Stomach (tissue), 4 donors: ENCODE measurements at regions not wholly inside any gene's neighbourhood (a gene's known extent, or its start where the extent isn't known, plus 50 kb on each side); places are given as distances from the start of the nearest gene placed in this dataset.

Experiments
- EP300 ChIP-seq: sonication (generic); formaldehyde crosslinking; IDR thresholded peaks from one replicate; pipeline ENCODE4 v1.6.1; 2017; ENCODE audit warnings: antibody characterized with exemption
- POLR2A ChIP-seq, 4 donors: fragments of 450-650 bp; IDR thresholded peaks; one replicate each; pipeline ENCODE4 v1.6.1; 2016; ENCODE audit warnings: antibody characterized with exemption in 4 of 4, control low read depth in 2 of 4, mild to moderate bottlenecking in 1 of 4, moderate library complexity in 1 of 4
- POLR2AphosphoS5 ChIP-seq, 3 donors: sonication (generic); formaldehyde crosslinking; IDR thresholded peaks; one replicate each; pipeline ENCODE4 v1.6.1; 2016; ENCODE audit warnings: antibody characterized with exemption in 3 of 3
- TF ChIP-seq, protein P1 (sequence below), 7 experiments: fragments of 450-650 bp in 4 of 7; fragments of 200-600 bp in 3 of 7; sonication (generic) in 3 of 7; IDR thresholded peaks; one replicate each; pipeline ENCODE4 v1.5.1; 2016 to 2019; ENCODE audit warnings: antibody characterized with exemption in 7 of 7, control low read depth in 2 of 7, mild to moderate bottlenecking in 1 of 7

DNA sequence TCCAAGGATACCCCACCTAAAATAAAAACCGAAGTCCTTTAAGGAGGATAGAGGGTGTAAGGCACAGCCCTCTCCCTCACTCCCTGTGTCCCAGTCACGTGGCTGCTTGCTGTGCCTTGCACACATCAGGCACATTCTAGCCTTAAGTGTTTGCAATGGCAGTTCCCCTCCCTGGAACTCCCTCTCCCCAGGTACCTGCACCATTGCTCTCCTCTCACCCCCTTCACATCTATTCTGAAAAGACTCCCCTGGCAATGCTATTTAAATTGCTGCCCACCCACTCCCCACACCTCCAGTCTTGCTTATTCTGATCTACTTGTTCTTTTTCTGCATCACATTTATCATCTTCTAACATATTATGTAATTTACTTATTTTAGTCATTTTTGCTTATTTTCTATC lies 91.6 kb upstream of the LNX1 start:
- TF ChIP-seq POLR2A (IDR thresholded peaks at IDR 0.05) (no peak), POLR2AphosphoS5 (IDR thresholded peaks at IDR 0.05) (no peak), EP300 (no peak)
- TF ChIP-seq, protein P1, sequence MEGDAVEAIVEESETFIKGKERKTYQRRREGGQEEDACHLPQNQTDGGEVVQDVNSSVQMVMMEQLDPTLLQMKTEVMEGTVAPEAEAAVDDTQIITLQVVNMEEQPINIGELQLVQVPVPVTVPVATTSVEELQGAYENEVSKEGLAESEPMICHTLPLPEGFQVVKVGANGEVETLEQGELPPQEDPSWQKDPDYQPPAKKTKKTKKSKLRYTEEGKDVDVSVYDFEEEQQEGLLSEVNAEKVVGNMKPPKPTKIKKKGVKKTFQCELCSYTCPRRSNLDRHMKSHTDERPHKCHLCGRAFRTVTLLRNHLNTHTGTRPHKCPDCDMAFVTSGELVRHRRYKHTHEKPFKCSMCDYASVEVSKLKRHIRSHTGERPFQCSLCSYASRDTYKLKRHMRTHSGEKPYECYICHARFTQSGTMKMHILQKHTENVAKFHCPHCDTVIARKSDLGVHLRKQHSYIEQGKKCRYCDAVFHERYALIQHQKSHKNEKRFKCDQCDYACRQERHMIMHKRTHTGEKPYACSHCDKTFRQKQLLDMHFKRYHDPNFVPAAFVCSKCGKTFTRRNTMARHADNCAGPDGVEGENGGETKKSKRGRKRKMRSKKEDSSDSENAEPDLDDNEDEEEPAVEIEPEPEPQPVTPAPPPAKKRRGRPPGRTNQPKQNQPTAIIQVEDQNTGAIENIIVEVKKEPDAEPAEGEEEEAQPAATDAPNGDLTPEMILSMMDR (IDR thresholded peaks at IDR 0.05), result no peak
